PC-9 (cell line): ENCODE measurements at regions not wholly inside any gene's neighbourhood (a gene's known extent, or its start where the extent isn't known, plus 50 kb on each side); places are given as distances from the start of the nearest gene placed in this dataset.

Experiments used
- BruUV-seq: library from RNA; stranded (reverse); fragments of 400-500 nt; replicated peaks from 2 replicates; lab custom pipeline; 2021; lab: Mats Ljungman, UMichigan
- CTCF ChIA-PET: fragments of 300-600 bp; sonication (Branson Sonifier 250); formaldehyde crosslinking; loops from one replicate; lab custom pipeline; 2022; ENCODE audit warnings: antibody characterized with exemption; lab: Charles Lee
- POLR2A ChIA-PET: fragments of 300-600 bp; sonication (Branson Sonifier 250); formaldehyde crosslinking; loops from one replicate; lab custom pipeline; 2022; ENCODE audit warnings: antibody characterized with exemption; ENCODE audit not compliant: unreplicated experiment; lab: Charles Lee
- DNase-seq, 2 experiments: peaks; one replicate each; pipeline versions ENCODE4 v3.0.0 to v3.0.0-alpha.2; 2015 to 2022; ENCODE audit warnings: mixed read lengths in 1 of 2
- H2AFZ ChIP-seq: fragments of 200-600 bp; sonication (generic); 2 replicates; pipeline ENCODE4 v1.8.1; 2017; ENCODE audit warnings: antibody characterized with exemption
- H3F3A ChIP-seq: fragments of 200-600 bp; sonication (generic); 2 replicates; pipeline ENCODE4 v1.8.1; 2017; ENCODE audit warnings: antibody characterized with exemption, mild to moderate bottlenecking, low read depth; ENCODE audit not compliant: insufficient read depth
- H3K27ac ChIP-seq: fragments of 200-600 bp; sonication (generic); 2 replicates; pipeline ENCODE4 v1.6.1; 2016; ENCODE audit warnings: mixed run types
- H3K27me3 ChIP-seq: fragments of 200-600 bp; sonication (generic); 2 replicates; pipeline ENCODE4 v1.6.1; 2016; ENCODE audit warnings: low read depth, mixed run types; ENCODE audit not compliant: insufficient read depth
- H3K36me3 ChIP-seq: fragments of 200-600 bp; sonication (generic); 2 replicates; pipeline ENCODE4 v1.6.1; 2016; ENCODE audit warnings: low read depth, mixed run types
- H3K4me1 ChIP-seq: fragments of 200-600 bp; sonication (generic); replicated peaks from 2 replicates; pipeline ENCODE4 v1.6.1; 2016; ENCODE audit warnings: mixed run types; ENCODE audit not compliant: insufficient read depth
- H3K4me2 ChIP-seq: fragments of 200-600 bp; sonication (generic); 2 replicates; pipeline ENCODE4 v1.6.1; 2017; ENCODE audit warnings: mixed run types
- H3K4me3 ChIP-seq: fragments of 200-600 bp; sonication (generic); 2 replicates; pipeline ENCODE4 v1.6.1; 2016; ENCODE audit warnings: mixed run types
- H3K79me2 ChIP-seq: fragments of 200-600 bp; sonication (generic); 2 replicates; pipeline ENCODE4 v1.6.1; 2017; ENCODE audit warnings: low read depth, mixed run types
- H3K9me2 ChIP-seq: fragments of 200-600 bp; sonication (generic); 2 replicates; pipeline ENCODE4 v1.8.1; 2017; ENCODE audit warnings: mild to moderate bottlenecking; ENCODE audit not compliant: insufficient read depth
- H3K9me3 ChIP-seq: fragments of 200-600 bp; sonication (generic); 2 replicates; pipeline ENCODE4 v1.8.1; 2016; ENCODE audit warnings: low read depth; ENCODE audit not compliant: insufficient read depth
- H4K20me1 ChIP-seq: fragments of 200-600 bp; sonication (generic); 2 replicates; pipeline ENCODE4 v1.8.1; 2017; ENCODE audit not compliant: insufficient read depth
- CTCF ChIP-seq: fragments of 200-600 bp; sonication (generic); conservative IDR thresholded peaks from 2 replicates; pipeline ENCODE4 v1.6.1; 2017; ENCODE audit warnings: mixed run types, antibody characterized with exemption, mild to moderate bottlenecking, moderate library complexity
- EZH2 ChIP-seq: fragments of 200-600 bp; sonication (generic); IDR thresholded peaks from 2 replicates; pipeline ENCODE4 v1.8.0; 2017; ENCODE audit warnings: antibody characterized with exemption, low read depth
- intact Hi-C: fragments of 100-400 bp; cut with micrococcal nuclease; formaldehyde crosslinking; loops from one replicate; pipeline ENCODE4 v1.10.0; 2022; ENCODE audit not compliant: unreplicated experiment

- intact Hi-C loops, result no loop called here
- BruUV-seq, result no TSS peak
Observed at GRCh38 chr4:115749404-115749803, 636.0 kb upstream of the NDST4 start.

GRCh38 chr4:115740806-115741205 lies 627.4 kb upstream of the NDST4 start:
- no peak for DNase-seq
- Histone ChIP-seq H2AFZ (no peak overlapping the region), H3F3A (no peaks in the 10 kb centered on the region), H3K36me3 (no peaks in the 10 kb centered on the region), H3K79me2 (no peaks in the 10 kb centered on the region), H3K4me2 (no peak overlapping the region), H3K9me3 (no peaks in the 10 kb centered on the region), H4K20me1 (no peaks in the 10 kb centered on the region), H3K4me3 (no peak overlapping the region), H3K9me2 (no peaks in the 10 kb centered on the region), H3K27me3 (no peaks in the 10 kb centered on the region), H3K27ac (no peak overlapping the region), H3K4me1 (no peaks in the 10 kb centered on the region)
- BruUV-seq, result no TSS peak
- CTCF ChIA-PET, result no interaction called here
- intact Hi-C loops, result no loop called here
- TF ChIP-seq EZH2 (no peak), CTCF (no peak)
- POLR2A ChIA-PET, result no interaction called here

More at GRCh38 chr4:115749404-115749803, 636.0 kb upstream of the NDST4 start:
- TF ChIP-seq CTCF (no peak), EZH2 (no peak)
- Histone ChIP-seq H3K4me1 (no peaks in the 10 kb centered on the region), H3K9me3 (no peaks in the 10 kb centered on the region), H3K27me3 (no peaks in the 10 kb centered on the region), H3K9me2 (no peaks in the 10 kb centered on the region), H3K4me3 (no peak overlapping the region), H2AFZ (no peak overlapping the region), H3F3A (no peaks in the 10 kb centered on the region), H3K36me3 (no peaks in the 10 kb centered on the region), H4K20me1 (no peaks in the 10 kb centered on the region), H3K79me2 (no peaks in the 10 kb centered on the region), H3K27ac (no peak overlapping the region), H3K4me2 (no peak overlapping the region)
- CTCF ChIA-PET, result no interaction called here
- POLR2A ChIA-PET, result interaction anchor here (0.7 kb wide), 1 partner anchor 954 kb away, joined by 4 read pairs; no protein-coding TSS in a partner anchor
- no peak for DNase-seq

- Histone ChIP-seq H3K4me1 (no peaks in the 10 kb centered on the region), H3K27me3 (no peaks in the 10 kb centered on the region), H3K4me2 (no peak overlapping the region), H3K27ac (no peak overlapping the region), H2AFZ (no peak overlapping the region), H3K36me3 (no peaks in the 10 kb centered on the region), H3F3A (no peaks in the 10 kb centered on the region), H3K79me2 (no peaks in the 10 kb centered on the region), H3K9me3 (no peaks in the 10 kb centered on the region), H3K9me2 (no peaks in the 10 kb centered on the region), H3K4me3 (no peak overlapping the region), H4K20me1 (no peaks in the 10 kb centered on the region)
- intact Hi-C loops, result no loop called here
- no peak for DNase-seq
- POLR2A ChIA-PET, result no interaction called here
- TF ChIP-seq CTCF (no peak), EZH2 (no peak)
- CTCF ChIA-PET, result no interaction called here
- BruUV-seq, result no TSS peak
Observed at GRCh38 chr4:115729739-115730266, 616.4 kb upstream of the NDST4 start.
